Tibial artery (tissue), 4 donors: ENCODE measurements at regions not wholly inside any gene's neighbourhood (a gene's known extent, or its start where the extent isn't known, plus 50 kb on each side); places are given as distances from the start of the nearest gene placed in this dataset.

ENCODE experiments used
- DNase-seq, 2 donors: peaks; one replicate each; pipeline ENCODE4 v3.0.0-alpha.2; 2019
- H3K27ac ChIP-seq, 2 donors: fragments of 200-600 bp; sonication (generic) in 1 of 2; 1 replicate in 1 of 2; 2 replicates in 1 of 2; pipeline ENCODE4 v1.5.1; 2018 to 2019; ENCODE audit warnings: mild to moderate bottlenecking in 1 of 2
- H3K27me3 ChIP-seq, 2 donors: fragments of 200-600 bp; sonication (generic) in 1 of 2; one replicate each; pipeline versions ENCODE4 v1.5.1 to v1.6.0; 2016 to 2019
- H3K36me3 ChIP-seq, 3 donors: fragments of 200-600 bp; sonication (generic) in 2 of 3; one replicate each; pipeline ENCODE4 v1.5.1; 2016 to 2019; ENCODE audit warnings: mild to moderate bottlenecking in 2 of 3
- H3K4me1 ChIP-seq, 4 donors: fragments of 200-600 bp; sonication (generic) in 2 of 4; 1 replicate in 3 of 4; 2 replicates in 1 of 4; pipeline ENCODE4 v1.5.1; 2016 to 2019
- H3K4me3 ChIP-seq, 2 donors: fragments of 200-600 bp; sonication (generic) in 1 of 2; 1 replicate in 1 of 2; 2 replicates in 1 of 2; pipeline ENCODE4 v1.5.1; 2018 to 2019; ENCODE audit warnings: mild to moderate bottlenecking in 2 of 2
- H3K9me3 ChIP-seq, 3 donors: fragments of 200-600 bp; sonication (generic) in 1 of 3; one replicate each; pipeline ENCODE4 v1.5.1; 2016 to 2019
- CTCF ChIP-seq, 2 experiments: fragments of 200-600 bp in 1 of 2; fragments of 450-650 bp in 1 of 2; IDR thresholded peaks; one replicate each; pipeline ENCODE4 v1.5.1; 2017 to 2019; ENCODE audit warnings: antibody characterized with exemption in 2 of 2, mild to moderate bottlenecking in 1 of 2, moderate library complexity in 1 of 2
- intact Hi-C: fragments of 100-400 bp; cut with DNase I; formaldehyde crosslinking; loops from one replicate; pipeline ENCODE4 v1.15.0; 2023; ENCODE audit warnings: low total_unique reads

DNA sequence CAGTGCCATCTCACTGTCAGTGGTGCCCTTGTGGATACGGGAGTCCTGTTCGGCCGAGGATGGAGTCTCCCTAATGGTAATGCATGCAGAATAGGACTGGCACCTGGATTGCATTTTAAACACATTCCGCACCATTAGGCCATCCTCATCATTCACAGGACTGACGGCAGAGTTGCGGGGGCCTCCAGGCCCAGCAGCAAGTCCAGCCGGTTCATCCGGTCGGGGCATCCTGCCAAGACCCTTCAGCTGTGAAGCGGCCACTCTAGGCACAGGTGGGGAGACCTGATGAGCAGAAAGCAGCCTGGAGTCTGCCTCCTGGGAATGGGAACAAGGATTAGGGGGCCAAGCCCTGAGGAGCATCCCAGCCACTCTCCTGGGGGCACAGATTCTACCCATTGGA lies 90.3 kb upstream of the XYLT1 start:
- no peak for DNase-seq
- Histone ChIP-seq H3K27me3 (peaks cover 0 to 3% of the 10 kb centered on the region in 2 donors), H3K4me1 (no peaks in the 10 kb centered on the region), H3K27ac (no peak overlapping the region), H3K9me3 (no peaks in the 10 kb centered on the region), H3K4me3 (no peak overlapping the region), H3K36me3 (no peaks in the 10 kb centered on the region)
- intact Hi-C loops = no loop called here
- no peak for TF ChIP-seq CTCF (IDR thresholded peaks at IDR 0.05)

- no peak overlapping the region for H3K27ac ChIP-seq
- no peaks in the 10 kb centered on the region for H3K9me3 ChIP-seq
- no peaks in the 10 kb centered on the region for H3K4me1 ChIP-seq
- no peaks in the 10 kb centered on the region for H3K36me3 ChIP-seq
- no peak for TF ChIP-seq CTCF (IDR thresholded peaks at IDR 0.05)
- H3K4me3 ChIP-seq = no peak overlapping the region
- peaks cover 0 to 5% of the 10 kb centered on the region in 2 donors for H3K27me3 ChIP-seq
- no peak for DNase-seq
- intact Hi-C loops = no loop called here
Measured at GRCh38 chr16:17560548-17560947, 89.8 kb upstream of the XYLT1 start.

DNA sequence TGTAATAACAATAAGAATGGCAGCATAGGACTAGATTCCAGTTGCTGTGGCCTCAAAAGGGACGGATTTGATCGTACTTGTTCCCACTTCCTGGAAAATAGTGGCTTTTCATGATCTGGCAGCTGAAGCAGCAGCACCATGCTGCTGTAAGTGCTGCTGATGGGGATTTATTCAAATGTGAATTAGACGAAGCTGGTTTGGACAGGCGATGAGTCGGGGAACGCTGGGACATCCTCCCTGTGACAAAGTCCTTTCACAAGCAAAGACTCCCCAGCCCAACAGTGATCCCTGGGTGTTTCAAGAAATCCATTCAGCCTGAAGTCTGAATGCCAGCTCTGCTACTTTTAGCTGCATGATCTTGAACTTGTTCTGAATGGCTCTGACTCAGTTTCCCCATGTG lies 88.6 kb upstream of the XYLT1 start:
- peaks cover 0 to 10% of the 10 kb centered on the region in 2 donors for H3K27me3 ChIP-seq
- H3K27ac ChIP-seq = no peak overlapping the region
- no peaks in the 10 kb centered on the region for H3K4me1 ChIP-seq
- no peaks in the 10 kb centered on the region for H3K9me3 ChIP-seq
- TF ChIP-seq CTCF (IDR thresholded peaks at IDR 0.05) = no peak
- DNase-seq = no peak
- no peaks in the 10 kb centered on the region for H3K36me3 ChIP-seq
- H3K4me3 ChIP-seq = no peak overlapping the region
- intact Hi-C loops = no loop called here

DNA sequence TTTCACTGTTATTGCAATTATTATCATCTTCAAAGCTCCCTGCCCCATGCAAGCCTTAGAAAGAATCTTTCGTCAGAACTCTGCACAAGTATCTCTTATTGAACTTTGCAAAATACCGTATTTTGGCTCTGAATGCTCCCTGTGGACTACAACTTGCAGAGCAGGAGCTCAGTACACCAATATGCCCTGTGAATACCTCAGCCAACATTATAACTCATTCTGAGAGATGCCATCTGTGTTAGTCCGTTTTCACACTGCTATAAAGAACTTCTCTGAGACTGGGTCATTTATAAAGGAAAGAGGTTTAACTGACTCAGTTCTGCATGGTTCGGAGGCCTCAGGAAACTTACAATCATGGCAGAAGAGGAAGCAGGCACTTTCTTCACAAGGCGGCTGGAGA lies 87.2 kb upstream of the XYLT1 start:
- Histone ChIP-seq H3K9me3 (no peaks in the 10 kb centered on the region), H3K27me3 (peaks cover 0 to 12% of the 10 kb centered on the region in 2 donors), H3K36me3 (no peaks in the 10 kb centered on the region), H3K4me1 (no peaks in the 10 kb centered on the region), H3K27ac (no peak overlapping the region), H3K4me3 (no peak overlapping the region)
- intact Hi-C loops = no loop called here
- no peak for DNase-seq
- no peak for TF ChIP-seq CTCF (IDR thresholded peaks at IDR 0.05)

GRCh38 chr16:17557480-17557879 lies 86.7 kb upstream of the XYLT1 start:
- TF ChIP-seq CTCF (IDR thresholded peaks at IDR 0.05) = no peak

More at GRCh38 chr16:17557480-17557879, 86.7 kb upstream of the XYLT1 start:
- Histone ChIP-seq H3K9me3 (no peaks in the 10 kb centered on the region), H3K4me3 (no peak overlapping the region), H3K27ac (no peak overlapping the region), H3K27me3 (peaks cover 0 to 15% of the 10 kb centered on the region in 2 donors), H3K36me3 (no peaks in the 10 kb centered on the region), H3K4me1 (no peaks in the 10 kb centered on the region)
- DNase-seq = no peak
- intact Hi-C loops = no loop called here
